ENCODE measurements at regions not wholly inside any gene's neighbourhood (a gene's known extent, or its start where the extent isn't known, plus 50 kb on each side); places are given as distances from the start of the nearest gene placed in this dataset.

- in situ Hi-C loops (cut with HindIII; ENCODE audit: low sequenced_read_pairs), result no loop called here
- no peak overlapping the region for H3K4me3 ChIP-seq (ENCODE audit: low read depth, low read length)
- no peak for DNase-seq (ENCODE audit: low read depth)
- no peak for TF ChIP-seq CTCF (IDR thresholded peaks at IDR 0.05; ENCODE audit: low read depth, low read length, missing control alignments)
Measured at GRCh38 chr1:55861676-55862340, 646.6 kb upstream of the USP24 start.

- no peak overlapping the region for H3K4me3 ChIP-seq (ENCODE audit: low read depth, low read length)
- TF ChIP-seq CTCF (IDR thresholded peaks at IDR 0.05; ENCODE audit: low read depth, low read length, missing control alignments), result no peak
- in situ Hi-C loops (cut with HindIII; ENCODE audit: low sequenced_read_pairs), result no loop called here
- DNase-seq (ENCODE audit: low read depth), result no peak
Measured at GRCh38 chr1:55860798-55861519, 645.8 kb upstream of the USP24 start.

GRCh38 chr1:55860326-55860725 is 645.2 kb upstream of the USP24 start:
- in situ Hi-C loops (cut with HindIII; ENCODE audit: low sequenced_read_pairs), result no loop called here
- no peak for TF ChIP-seq CTCF (IDR thresholded peaks at IDR 0.05; ENCODE audit: low read depth, low read length, missing control alignments)
- H3K4me3 ChIP-seq (ENCODE audit: low read depth, low read length), result no peak overlapping the region
- no peak for DNase-seq (ENCODE audit: low read depth)

- in situ Hi-C loops (cut with HindIII; ENCODE audit: low sequenced_read_pairs), result no loop called here
- DNase-seq (ENCODE audit: low read depth), result peak; percentile 57
- TF ChIP-seq CTCF (IDR thresholded peaks at IDR 0.05; ENCODE audit: low read depth, low read length, missing control alignments), result no peak
- no peak overlapping the region for H3K4me3 ChIP-seq (ENCODE audit: low read depth, low read length)
Measured at GRCh38 chr1:55854911-55855310, 639.7 kb upstream of the USP24 start.

GRCh38 chr1:55848906-55849305 is 633.7 kb upstream of the USP24 start:
- no peak overlapping the region for H3K4me3 ChIP-seq (ENCODE audit: low read depth, low read length)
- no peak for DNase-seq (ENCODE audit: low read depth)
- no peak for TF ChIP-seq CTCF (IDR thresholded peaks at IDR 0.05; ENCODE audit: low read depth, low read length, missing control alignments)
- in situ Hi-C loops (cut with HindIII; ENCODE audit: low sequenced_read_pairs), result no loop called here

GRCh38 chr1:55846051-55846450 is 630.9 kb upstream of the USP24 start:
- in situ Hi-C loops (cut with HindIII; ENCODE audit: low sequenced_read_pairs), result no loop called here
- H3K4me3 ChIP-seq (ENCODE audit: low read depth, low read length), result no peak overlapping the region
- TF ChIP-seq CTCF (IDR thresholded peaks at IDR 0.05; ENCODE audit: low read depth, low read length, missing control alignments), result no peak
- DNase-seq (ENCODE audit: low read depth), result no peak

Data from astrocyte of the cerebellum (primary cell).